SK-N-SH (cell line): ENCODE measurements at regions not wholly inside any gene's neighbourhood (a gene's known extent, or its start where the extent isn't known, plus 50 kb on each side); places are given as distances from the start of the nearest gene placed in this dataset.
"Not testable (repeated sequence)": the region's sequence is repeated elsewhere in the genome, so short reads cannot be mapped to it uniquely, and the experiment has no call there.

Experiments used
- CTCF ChIA-PET: fragments of 300-600, 350-600 bp; formaldehyde crosslinking; extraction: SDS; loops from one replicate; lab custom pipeline; 2021; lab: Yijun Ruan, JAX
- POLR2A ChIA-PET: fragments of 350-600 bp; sonication (Branson Sonifier 250); formaldehyde crosslinking; extraction: SDS; loops from one replicate; lab custom pipeline; 2020; ENCODE audit warnings: antibody characterized with exemption, inconsistent platforms; lab: Yijun Ruan, JAX
- DNase-seq: peaks from one replicate; pipeline ENCODE4 v3.0.0; 2012
- H2AFZ ChIP-seq: fragments of 200-600 bp; sonication (generic); 2 replicates; pipeline ENCODE4 v1.8.1; 2016; ENCODE audit warnings: antibody characterized with exemption, mild to moderate bottlenecking, low read depth
- H3F3A ChIP-seq: fragments of 200-600 bp; sonication (generic); replicated peaks from 2 replicates; pipeline ENCODE3; 2016; ENCODE audit warnings: antibody characterized with exemption, mild to moderate bottlenecking; ENCODE audit not compliant: insufficient read depth
- H3K27ac ChIP-seq, 2 experiments: fragments of 200-500 bp in 1 of 2; fragments of 200-600 bp in 1 of 2; sonication (Bioruptor generic) in 1 of 2; sonication (generic), shearing (Covaris generic) in 1 of 2; 2 replicates each; pipeline versions ENCODE4 v1.5.1 to v1.6.1; 2014 to 2016; ENCODE audit warnings: low read depth in 2 of 2, inconsistent platforms in 1 of 2, low read length in 1 of 2, mild to moderate bottlenecking in 1 of 2, mixed read lengths in 1 of 2
- H3K27me3 ChIP-seq: fragments of 200-600 bp; sonication (generic), shearing (Covaris generic); 2 replicates; pipeline ENCODE4 v1.6.1; 2016; ENCODE audit warnings: mixed run types; ENCODE audit not compliant: insufficient read depth
- H3K36me3 ChIP-seq, 2 experiments: fragments of 200-500 bp in 1 of 2; fragments of 200-600 bp in 1 of 2; sonication (Bioruptor generic) in 1 of 2; sonication (generic) in 1 of 2; replicated peaks in 1 of 2; 2 replicates each; pipeline versions ENCODE3 to v1.5.1; 2014 to 2016; ENCODE audit warnings: low read length in 1 of 2, mild to moderate bottlenecking in 1 of 2; ENCODE audit not compliant: insufficient read depth in 2 of 2, control insufficient read depth in 1 of 2
- H3K4me1 ChIP-seq, 2 experiments: fragments of 200-500 bp in 1 of 2; fragments of 200-600 bp in 1 of 2; sonication (Bioruptor generic) in 1 of 2; sonication (generic), shearing (Covaris generic) in 1 of 2; 2 replicates each; pipeline versions ENCODE4 v1.5.1 to v1.6.1; 2014 to 2016; ENCODE audit warnings: low read depth in 1 of 2, low read length in 1 of 2, mixed run types in 1 of 2; ENCODE audit not compliant: insufficient read depth in 2 of 2, control insufficient read depth in 1 of 2
- H3K4me2 ChIP-seq: fragments of 200-600 bp; sonication (generic), shearing (Covaris generic); 2 replicates; pipeline ENCODE4 v1.6.1; 2017; ENCODE audit warnings: mixed run types
- H3K4me3 ChIP-seq, 2 experiments: fragments of 200-500 bp in 1 of 2; fragments of 200-600 bp in 1 of 2; sonication (Bioruptor generic) in 1 of 2; sonication (generic), shearing (Covaris generic) in 1 of 2; 2 replicates each; pipeline versions ENCODE4 v1.5.1 to v1.8.1; 2014 to 2016; ENCODE audit warnings: low read depth in 2 of 2, inconsistent platforms in 1 of 2, low read length in 1 of 2, mild to moderate bottlenecking in 1 of 2, mixed read lengths in 1 of 2, moderate library complexity in 1 of 2
- H3K79me2 ChIP-seq: fragments of 200-600 bp; sonication (generic); 2 replicates; pipeline ENCODE4 v1.8.1; 2017; ENCODE audit warnings: mild to moderate bottlenecking; ENCODE audit not compliant: insufficient read depth
- H3K9ac ChIP-seq: fragments of 200-600 bp; sonication (generic); 2 replicates; pipeline ENCODE4 v1.6.1; 2017; ENCODE audit warnings: mixed run types
- H3K9me2 ChIP-seq: fragments of 200-600 bp; sonication (generic); 2 replicates; pipeline ENCODE4 v1.6.1; 2017; ENCODE audit warnings: mixed run types
- H3K9me3 ChIP-seq: fragments of 200-600 bp; sonication (generic); 2 replicates; pipeline ENCODE4 v1.6.1; 2017; ENCODE audit warnings: mixed run types, mild to moderate bottlenecking, moderate library complexity
- H4K20me1 ChIP-seq: fragments of 200-600 bp; sonication (generic); 2 replicates; pipeline ENCODE4 v1.6.1; 2017; ENCODE audit warnings: mild to moderate bottlenecking, mixed run types; ENCODE audit not compliant: insufficient read depth
- WGBS: methylation state at CpG from one replicate; pipeline ENCODE4 v1.1.6; 2017; ENCODE audit warnings: low lambda C conversion rate; 5-methylcytosine and 5-hydroxymethylcytosine counted together

DNA sequence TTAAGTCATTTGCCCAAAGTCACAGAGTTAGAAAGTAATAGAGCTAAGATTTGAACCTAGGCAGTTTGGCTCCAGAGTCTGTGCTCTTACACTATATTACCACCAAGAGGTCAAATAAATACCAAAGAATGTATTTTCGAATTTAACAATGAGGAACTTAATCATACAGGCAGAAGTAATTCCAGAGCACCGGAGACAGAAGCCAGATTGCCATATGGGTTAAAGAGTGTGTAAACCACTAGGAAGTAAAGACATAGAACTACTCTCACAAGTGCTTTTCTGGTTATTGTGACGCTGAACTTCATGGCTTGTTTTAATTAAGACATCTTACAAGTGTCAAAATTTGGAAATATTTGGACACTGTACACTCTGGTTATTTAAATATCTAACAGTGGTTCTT, 114.5 kb upstream of the NBPF19 start:
- H3F3A ChIP-seq, H3K4me3 ChIP-seq, H3K79me2 ChIP-seq, H3K27ac ChIP-seq, H3K9me2 ChIP-seq, DNase-seq, H4K20me1 ChIP-seq, H3K27me3 ChIP-seq, POLR2A ChIA-PET, H3K9me3 ChIP-seq, H3K4me2 ChIP-seq, H3K4me1 ChIP-seq, H3K9ac ChIP-seq, CTCF ChIA-PET, H3K36me3 ChIP-seq, H2AFZ ChIP-seq: not testable (repeated sequence)
- no CpG with 5 or more reads among the region's 3 CpGs for WGBS

DNA sequence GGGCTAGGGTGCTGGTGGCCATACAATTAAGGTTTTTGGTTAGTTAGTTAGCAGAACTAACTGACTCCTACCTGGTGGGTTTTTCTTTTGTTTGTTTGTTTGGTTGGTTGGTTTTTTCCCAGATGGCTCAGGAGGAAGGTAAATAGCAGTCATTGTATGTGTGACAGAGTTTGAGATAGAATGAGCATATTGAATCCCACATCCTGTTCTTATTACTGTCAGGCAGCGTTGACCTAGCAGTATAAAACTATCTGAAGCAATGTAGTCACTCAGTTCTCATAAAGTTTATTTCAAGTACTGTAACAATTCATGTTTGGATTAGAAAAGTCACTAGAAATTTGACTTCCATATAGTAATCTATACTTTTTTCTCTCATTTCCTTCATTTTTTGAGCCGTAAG, 113.5 kb upstream of the NBPF19 start:
- H4K20me1 ChIP-seq, H3K9me2 ChIP-seq, H3F3A ChIP-seq, DNase-seq, H3K27me3 ChIP-seq, H3K79me2 ChIP-seq, H3K9ac ChIP-seq, H2AFZ ChIP-seq, H3K4me2 ChIP-seq, H3K27ac ChIP-seq, H3K9me3 ChIP-seq, H3K36me3 ChIP-seq, H3K4me3 ChIP-seq, CTCF ChIA-PET, POLR2A ChIA-PET, H3K4me1 ChIP-seq: not testable (repeated sequence)
- WGBS = no CpG with 5 or more reads among the region's 2 CpGs

DNA sequence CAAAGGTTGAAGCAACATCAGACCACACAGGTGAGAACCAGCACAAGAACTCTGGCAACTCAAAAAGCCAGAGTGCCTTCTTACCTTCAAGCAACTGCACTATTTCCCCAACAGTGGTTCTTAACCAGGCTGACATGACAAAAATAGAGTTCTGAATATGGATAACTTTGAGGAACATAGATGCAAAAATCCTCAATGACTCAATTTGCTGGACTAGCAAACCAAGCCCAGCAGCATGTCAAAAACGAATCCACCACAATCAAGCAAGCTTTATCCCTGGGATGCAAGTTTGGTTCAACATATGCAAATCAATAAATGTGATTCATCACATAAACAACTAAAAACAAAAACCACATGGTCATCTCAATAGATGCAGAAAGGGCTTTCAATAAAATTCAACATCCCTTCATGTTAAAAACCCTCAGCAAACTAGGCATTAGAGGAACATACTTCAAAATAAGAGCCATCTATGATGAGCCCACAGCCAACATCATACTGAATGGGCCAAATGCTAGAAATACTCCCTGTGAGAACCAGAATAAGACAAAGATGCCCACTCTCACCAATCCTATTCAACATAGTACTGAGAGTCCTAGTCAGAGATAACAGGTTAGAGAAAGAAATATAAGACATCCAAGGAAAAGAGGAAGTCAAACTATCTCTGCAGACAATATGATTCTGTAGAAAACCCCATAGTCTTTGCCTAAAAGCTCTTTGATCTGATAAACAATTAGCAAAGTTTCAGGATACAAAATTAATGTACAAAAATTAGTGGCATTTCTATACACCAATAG, 110.5 kb upstream of the NBPF19 start:
- WGBS = no CpG with 5 or more reads among the region's 1 CpG
- CTCF ChIA-PET, H3K27me3 ChIP-seq, H3K4me1 ChIP-seq, H3K27ac ChIP-seq, H3K4me3 ChIP-seq, H3F3A ChIP-seq, H3K9me3 ChIP-seq, H3K4me2 ChIP-seq, POLR2A ChIA-PET, H3K36me3 ChIP-seq, H2AFZ ChIP-seq, H4K20me1 ChIP-seq, H3K9me2 ChIP-seq, DNase-seq, H3K79me2 ChIP-seq, H3K9ac ChIP-seq: not testable (repeated sequence)

DNA sequence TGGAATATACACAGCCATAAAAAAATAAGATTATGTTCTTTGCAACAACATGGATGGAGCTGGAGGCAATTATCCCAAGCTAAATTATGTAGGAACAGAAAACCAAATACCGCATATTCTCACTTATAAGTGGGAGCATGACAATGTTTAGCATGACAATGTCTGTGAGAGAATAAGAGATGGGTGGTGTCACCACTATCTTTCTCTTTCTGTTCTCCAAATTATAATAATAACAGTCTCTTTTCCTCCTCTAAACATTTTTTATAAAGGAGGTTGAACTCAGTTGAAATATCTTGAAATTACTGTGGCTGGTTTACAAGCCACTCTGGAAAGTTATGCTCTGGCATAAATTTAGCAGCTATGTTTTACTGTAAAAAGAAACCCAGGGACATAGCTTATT, 108.4 kb upstream of the NBPF19 start:
- 41% methylated on average over 1 of the region's 1 CpG for WGBS
- H3K4me1 ChIP-seq, H3K27ac ChIP-seq, H3K9me2 ChIP-seq, H3K36me3 ChIP-seq, H3K4me3 ChIP-seq, H4K20me1 ChIP-seq, CTCF ChIA-PET, DNase-seq, H3K27me3 ChIP-seq, H3K9me3 ChIP-seq, H3K79me2 ChIP-seq, POLR2A ChIA-PET, H2AFZ ChIP-seq, H3F3A ChIP-seq, H3K4me2 ChIP-seq, H3K9ac ChIP-seq: not testable (repeated sequence)

DNA sequence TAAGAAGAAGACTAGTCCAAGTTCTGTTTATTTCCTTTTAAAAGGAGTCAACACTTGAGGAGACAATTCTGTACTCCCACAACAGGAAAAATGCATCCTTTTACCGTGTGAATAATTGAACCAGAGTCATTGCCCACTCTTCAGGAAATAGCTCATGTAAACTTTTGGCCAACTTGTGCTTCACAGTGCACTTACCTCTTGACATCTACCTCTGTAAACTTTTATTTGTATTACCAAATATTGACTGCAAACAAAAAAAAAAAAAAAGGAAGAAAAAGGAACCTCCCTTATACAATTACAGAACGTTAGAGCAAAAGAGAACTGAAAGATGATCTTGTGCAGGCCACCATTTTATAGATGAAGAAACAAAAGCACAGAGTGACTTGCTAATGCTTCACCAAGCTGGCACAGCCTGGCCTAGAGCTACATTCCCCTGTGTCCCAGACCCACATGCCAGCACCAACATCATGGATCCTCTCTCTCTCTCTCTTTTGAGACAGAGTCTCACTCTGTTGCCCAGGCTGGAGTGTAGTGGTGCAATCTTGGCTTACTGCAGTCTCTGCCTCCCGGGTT, 107.3 kb upstream of the NBPF19 start:
- POLR2A ChIA-PET, H3K36me3 ChIP-seq, H3K79me2 ChIP-seq, H3K27ac ChIP-seq, H3K27me3 ChIP-seq, H4K20me1 ChIP-seq, H2AFZ ChIP-seq, H3K9me2 ChIP-seq, H3F3A ChIP-seq, CTCF ChIA-PET, H3K9ac ChIP-seq, H3K4me3 ChIP-seq, H3K9me3 ChIP-seq, DNase-seq, H3K4me1 ChIP-seq, H3K4me2 ChIP-seq: not testable (repeated sequence)
- WGBS = 34% methylated on average over 2 of the region's 3 CpGs

DNA sequence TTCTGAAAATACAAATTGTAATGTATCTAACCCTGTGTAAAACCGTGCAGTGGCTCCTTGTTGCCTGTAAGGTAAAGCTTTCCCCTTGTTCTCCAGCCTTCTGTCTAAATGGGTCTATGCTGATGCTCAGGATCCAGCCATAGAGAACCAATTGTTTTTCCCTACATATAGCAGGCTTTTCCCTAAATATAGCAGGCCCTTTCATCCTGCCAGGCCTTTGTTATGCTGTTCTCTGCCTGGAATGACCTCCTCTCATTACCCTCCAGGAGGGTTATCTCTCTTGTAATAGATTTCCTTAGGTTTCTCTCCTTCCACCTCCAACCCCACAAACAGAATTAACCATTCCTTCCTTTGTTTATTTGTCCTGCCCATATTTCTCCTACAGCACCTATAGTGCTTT, 106.5 kb upstream of the NBPF19 start:
- WGBS = 18% methylated on average over 1 of the region's 1 CpG
- POLR2A ChIA-PET, CTCF ChIA-PET: not testable (repeated sequence)

More for the DNA sequence above, 106.5 kb upstream of the NBPF19 start:
- H3K9me3 ChIP-seq, H3K27ac ChIP-seq, H3K79me2 ChIP-seq, H3F3A ChIP-seq, H3K36me3 ChIP-seq, H3K4me1 ChIP-seq, H2AFZ ChIP-seq, H3K9ac ChIP-seq, H4K20me1 ChIP-seq, H3K9me2 ChIP-seq, DNase-seq, H3K4me2 ChIP-seq, H3K4me3 ChIP-seq, H3K27me3 ChIP-seq: not testable (repeated sequence)
